ENCODE measurements at regions not wholly inside any gene's neighbourhood (a gene's known extent, or its start where the extent isn't known, plus 50 kb on each side); places are given as distances from the start of the nearest gene placed in this dataset.
"Not testable (repeated sequence)": the region's sequence is repeated elsewhere in the genome, so short reads cannot be mapped to it uniquely, and the experiment has no call there.

DNA sequence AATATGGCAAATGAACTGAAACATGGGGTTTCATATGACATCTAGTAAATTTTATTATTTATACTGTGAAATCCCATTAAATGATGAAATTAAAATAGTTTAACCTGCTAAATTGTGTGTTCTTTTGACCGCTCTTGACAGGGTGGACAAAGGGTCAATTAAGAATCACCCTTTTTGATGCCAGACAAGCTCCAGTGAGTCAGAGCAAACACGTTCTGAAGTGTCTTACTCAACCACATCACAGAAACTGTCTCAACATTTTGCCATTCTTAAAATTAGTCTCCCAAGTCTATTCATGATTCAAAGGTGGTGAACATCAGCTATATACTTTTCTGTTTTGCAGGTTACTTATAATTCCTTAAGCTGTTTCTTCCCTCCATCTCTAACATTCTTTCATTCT lies 213.4 kb downstream of the SPATA31A1 start:
- TF ChIP-seq POLR2A (IDR thresholded peaks at IDR 0.05; ENCODE audit: borderline replicate concordance, extremely low read depth, insufficient read depth, insufficient read length); POLR2AphosphoS5 (IDR thresholded peaks at IDR 0.05; ENCODE audit: low read depth, low read length); SIN3A (IDR thresholded peaks at IDR 0.05; ENCODE audit: low read depth): not testable (repeated sequence)
- TF ChIP-seq, protein P1, sequence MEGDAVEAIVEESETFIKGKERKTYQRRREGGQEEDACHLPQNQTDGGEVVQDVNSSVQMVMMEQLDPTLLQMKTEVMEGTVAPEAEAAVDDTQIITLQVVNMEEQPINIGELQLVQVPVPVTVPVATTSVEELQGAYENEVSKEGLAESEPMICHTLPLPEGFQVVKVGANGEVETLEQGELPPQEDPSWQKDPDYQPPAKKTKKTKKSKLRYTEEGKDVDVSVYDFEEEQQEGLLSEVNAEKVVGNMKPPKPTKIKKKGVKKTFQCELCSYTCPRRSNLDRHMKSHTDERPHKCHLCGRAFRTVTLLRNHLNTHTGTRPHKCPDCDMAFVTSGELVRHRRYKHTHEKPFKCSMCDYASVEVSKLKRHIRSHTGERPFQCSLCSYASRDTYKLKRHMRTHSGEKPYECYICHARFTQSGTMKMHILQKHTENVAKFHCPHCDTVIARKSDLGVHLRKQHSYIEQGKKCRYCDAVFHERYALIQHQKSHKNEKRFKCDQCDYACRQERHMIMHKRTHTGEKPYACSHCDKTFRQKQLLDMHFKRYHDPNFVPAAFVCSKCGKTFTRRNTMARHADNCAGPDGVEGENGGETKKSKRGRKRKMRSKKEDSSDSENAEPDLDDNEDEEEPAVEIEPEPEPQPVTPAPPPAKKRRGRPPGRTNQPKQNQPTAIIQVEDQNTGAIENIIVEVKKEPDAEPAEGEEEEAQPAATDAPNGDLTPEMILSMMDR (IDR thresholded peaks at IDR 0.05 in 2 of 3, conservative IDR thresholded peaks at IDR 0.05 in 1 of 3; ENCODE audit: borderline replicate concordance in 1 of 3, insufficient read depth in 1 of 3, low read depth in 2 of 3, low read length in 2 of 3), result not testable (repeated sequence)
